ENCODE measurements at regions not wholly inside any gene's neighbourhood (a gene's known extent, or its start where the extent isn't known, plus 50 kb on each side); places are given as distances from the start of the nearest gene placed in this dataset.
"Not testable (repeated sequence)": the region's sequence is repeated elsewhere in the genome, so short reads cannot be mapped to it uniquely, and the experiment has no call there.

- not testable (repeated sequence) for TF ChIP-seq CTCF (conservative IDR thresholded peaks at IDR 0.05); ZFX (IDR thresholded peaks at IDR 0.05)
Observed at GRCh38 chr12:34228046-34228445, 205.8 kb downstream of the ALG10 start.
